22Rv1 (cell line): ENCODE measurements at regions not wholly inside any gene's neighbourhood (a gene's known extent, or its start where the extent isn't known, plus 50 kb on each side); places are given as distances from the start of the nearest gene placed in this dataset.
"Not testable (repeated sequence)": the region's sequence is repeated elsewhere in the genome, so short reads cannot be mapped to it uniquely, and the experiment has no call there.

Experiments
- H3K27ac ChIP-seq: fragments of 450-650 bp; 2 replicates; pipeline ENCODE4 v1.5.1; 2017
- ZFX ChIP-seq: fragments of 450-650 bp; IDR thresholded peaks from 2 replicates; pipeline ENCODE4 v1.6.1; 2017; ENCODE audit warnings: antibody characterized with exemption, borderline replicate concordance
- TF ChIP-seq, protein P1 (sequence below): fragments of 450-650 bp; IDR thresholded peaks from 2 replicates; pipeline ENCODE4 v1.5.1; 2017; ENCODE audit warnings: mild to moderate bottlenecking

GRCh38 chr11:109704432-109704831 lies 282.4 kb downstream of the C11orf87 start:
- TF ChIP-seq, protein P1, sequence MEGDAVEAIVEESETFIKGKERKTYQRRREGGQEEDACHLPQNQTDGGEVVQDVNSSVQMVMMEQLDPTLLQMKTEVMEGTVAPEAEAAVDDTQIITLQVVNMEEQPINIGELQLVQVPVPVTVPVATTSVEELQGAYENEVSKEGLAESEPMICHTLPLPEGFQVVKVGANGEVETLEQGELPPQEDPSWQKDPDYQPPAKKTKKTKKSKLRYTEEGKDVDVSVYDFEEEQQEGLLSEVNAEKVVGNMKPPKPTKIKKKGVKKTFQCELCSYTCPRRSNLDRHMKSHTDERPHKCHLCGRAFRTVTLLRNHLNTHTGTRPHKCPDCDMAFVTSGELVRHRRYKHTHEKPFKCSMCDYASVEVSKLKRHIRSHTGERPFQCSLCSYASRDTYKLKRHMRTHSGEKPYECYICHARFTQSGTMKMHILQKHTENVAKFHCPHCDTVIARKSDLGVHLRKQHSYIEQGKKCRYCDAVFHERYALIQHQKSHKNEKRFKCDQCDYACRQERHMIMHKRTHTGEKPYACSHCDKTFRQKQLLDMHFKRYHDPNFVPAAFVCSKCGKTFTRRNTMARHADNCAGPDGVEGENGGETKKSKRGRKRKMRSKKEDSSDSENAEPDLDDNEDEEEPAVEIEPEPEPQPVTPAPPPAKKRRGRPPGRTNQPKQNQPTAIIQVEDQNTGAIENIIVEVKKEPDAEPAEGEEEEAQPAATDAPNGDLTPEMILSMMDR, result no peak
- no peak for TF ChIP-seq ZFX
- H3K27ac ChIP-seq, result no peak overlapping the region

GRCh38 chr11:109706945-109707344 lies 285.0 kb downstream of the C11orf87 start:
- no peak for TF ChIP-seq ZFX
- TF ChIP-seq, protein P1, result no peak
- H3K27ac ChIP-seq, result no peak overlapping the region

DNA sequence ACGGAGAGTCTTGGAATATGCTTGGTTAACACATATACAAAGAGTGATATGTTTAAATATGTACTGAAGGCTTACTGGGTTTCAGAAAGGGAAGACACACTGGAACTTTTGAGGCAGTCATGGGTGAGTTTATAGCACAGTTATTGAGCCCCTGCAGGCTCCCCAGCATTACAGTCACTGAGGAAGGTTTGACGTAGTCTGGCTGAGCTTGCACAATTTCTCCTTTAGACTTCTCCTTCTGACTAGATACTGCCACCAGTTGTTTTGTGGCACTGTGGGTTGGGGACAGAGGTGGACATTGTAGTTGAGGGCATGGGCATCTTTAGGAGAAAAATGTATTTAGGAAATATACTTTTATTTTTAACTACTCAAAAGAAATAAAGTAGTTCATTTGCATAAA lies 285.4 kb downstream of the C11orf87 start:
- TF ChIP-seq, protein P1, result no peak
- TF ChIP-seq ZFX, result no peak
- H3K27ac ChIP-seq, result no peak overlapping the region

GRCh38 chr11:109708184-109708583 lies 286.2 kb downstream of the C11orf87 start:
- no peak overlapping the region for H3K27ac ChIP-seq
- no peak for TF ChIP-seq ZFX
- TF ChIP-seq, protein P1, result no peak

DNA sequence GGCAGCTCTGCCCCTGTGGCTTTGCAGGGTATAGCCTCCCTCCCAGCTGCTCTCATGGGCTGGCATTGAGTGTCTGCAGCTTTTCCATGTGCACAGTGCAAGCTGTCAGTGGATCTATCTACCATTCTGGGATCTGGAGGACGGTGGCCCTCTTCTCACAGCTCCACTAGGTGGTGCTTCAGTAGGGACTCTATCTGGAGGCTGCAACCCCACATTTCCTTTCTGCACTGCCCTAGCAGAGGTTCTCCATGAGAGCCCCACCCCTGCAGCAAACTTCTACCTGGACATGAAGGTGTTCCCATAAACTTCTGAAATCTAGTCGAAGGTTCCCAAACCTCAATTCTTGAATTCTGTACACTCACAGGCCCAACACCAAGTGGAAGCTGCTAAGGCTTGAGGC lies 292.5 kb downstream of the C11orf87 start:
- H3K27ac ChIP-seq, result not testable (repeated sequence)

DNA sequence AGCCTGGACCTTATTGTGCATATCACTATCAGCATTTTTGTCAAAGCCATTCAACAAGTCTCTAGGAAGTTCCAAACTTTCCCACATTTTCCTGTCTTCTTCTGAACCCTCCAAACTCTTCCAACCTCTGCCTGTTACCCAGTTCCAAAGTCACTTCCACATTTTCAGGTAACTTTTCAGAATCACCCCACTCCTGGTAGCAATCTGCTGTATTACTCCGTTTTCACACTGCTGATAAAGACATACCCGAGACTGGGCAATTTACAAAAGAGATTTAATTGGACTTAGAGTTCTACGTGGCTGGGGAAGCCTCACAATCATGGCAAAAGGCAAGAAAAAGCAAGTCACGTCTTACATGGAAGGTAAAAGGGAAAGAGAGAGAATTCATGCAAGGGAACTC lies 293.4 kb downstream of the C11orf87 start:
- not testable (repeated sequence) for H3K27ac ChIP-seq

- TF ChIP-seq ZFX, result no peak
- no peak overlapping the region for H3K27ac ChIP-seq
Measured at GRCh38 chr11:109726061-109726460, 304.1 kb downstream of the C11orf87 start.

- TF ChIP-seq ZFX, result no peak
- TF ChIP-seq, protein P1, result no peak
- no peak overlapping the region for H3K27ac ChIP-seq
Measured at GRCh38 chr11:109728056-109728455, 306.1 kb downstream of the C11orf87 start.

- H3K27ac ChIP-seq, result no peak overlapping the region
- TF ChIP-seq, protein P1, result no peak
- no peak for TF ChIP-seq ZFX
Measured at GRCh38 chr11:109729761-109730160, 307.8 kb downstream of the C11orf87 start.
